ENCODE measurements at regions not wholly inside any gene's neighbourhood (a gene's known extent, or its start where the extent isn't known, plus 50 kb on each side); places are given as distances from the start of the nearest gene placed in this dataset.
"Not testable (repeated sequence)": the region's sequence is repeated elsewhere in the genome, so short reads cannot be mapped to it uniquely, and the experiment has no call there.

DNA sequence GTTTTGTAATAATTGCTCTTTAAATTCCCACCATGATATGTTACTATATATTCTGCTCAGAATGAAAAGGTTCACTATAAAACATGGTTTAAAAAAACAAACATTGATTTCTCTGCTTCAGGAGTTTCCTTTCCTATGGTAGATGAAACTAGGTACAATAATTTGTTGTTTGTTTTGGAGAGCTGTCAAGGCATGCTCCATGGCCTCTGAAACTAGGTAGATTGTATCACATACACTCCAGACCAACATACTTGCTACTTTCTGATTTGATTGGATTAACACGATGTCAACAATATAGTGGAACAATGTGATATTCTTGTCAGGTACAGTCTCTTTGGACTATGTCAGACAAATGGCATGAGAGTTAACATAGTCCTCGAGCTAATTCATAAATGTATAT lies 452.7 kb upstream of the CDH9 start:
- DNase-seq, result no peak

GRCh38 chr5:27489701-27490100 lies 451.3 kb upstream of the CDH9 start:
- DNase-seq, result no peak

DNA sequence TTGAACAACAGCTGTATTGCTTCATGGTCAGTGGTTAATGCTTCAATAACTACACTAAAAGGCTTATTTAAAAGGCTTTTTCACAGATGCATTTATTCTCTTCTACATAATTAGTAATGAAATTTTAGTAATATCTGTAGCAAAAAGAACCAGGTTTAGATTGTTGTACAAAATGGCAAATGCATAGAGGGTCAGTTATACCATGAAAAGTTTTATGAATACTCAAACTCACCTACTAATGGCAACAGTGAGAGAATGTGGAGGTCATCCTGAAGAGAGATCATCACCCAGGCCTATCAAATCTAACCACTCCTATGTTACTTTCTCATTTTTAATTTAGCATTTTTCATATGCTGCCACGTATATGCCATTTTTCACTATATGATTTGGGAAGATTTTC lies 444.3 kb upstream of the CDH9 start:
- DNase-seq, result no peak

DNA sequence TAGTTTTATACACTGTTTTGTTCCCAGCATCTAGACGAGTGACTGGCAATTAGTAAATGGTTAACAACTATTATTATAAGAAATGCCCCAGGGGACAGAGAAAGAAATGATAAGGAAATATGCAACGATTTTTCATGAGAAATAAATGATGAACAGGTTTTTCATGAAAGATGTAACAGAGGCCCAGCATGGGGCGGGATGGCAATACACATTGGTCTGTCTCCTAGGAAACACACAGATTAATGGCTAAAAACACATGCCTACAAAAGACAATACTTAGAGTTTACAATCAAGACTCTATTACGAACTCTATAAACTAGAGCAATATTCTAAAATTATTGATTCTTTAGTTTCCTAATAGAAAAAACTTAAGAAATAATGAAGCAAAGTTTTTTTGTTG lies 441.5 kb upstream of the CDH9 start:
- DNase-seq, result no peak

GRCh38 chr5:27477550-27477949 lies 439.2 kb upstream of the CDH9 start:
- no peak for DNase-seq

GRCh38 chr5:27476356-27476988 lies 438.1 kb upstream of the CDH9 start:
- no peak for DNase-seq

DNA sequence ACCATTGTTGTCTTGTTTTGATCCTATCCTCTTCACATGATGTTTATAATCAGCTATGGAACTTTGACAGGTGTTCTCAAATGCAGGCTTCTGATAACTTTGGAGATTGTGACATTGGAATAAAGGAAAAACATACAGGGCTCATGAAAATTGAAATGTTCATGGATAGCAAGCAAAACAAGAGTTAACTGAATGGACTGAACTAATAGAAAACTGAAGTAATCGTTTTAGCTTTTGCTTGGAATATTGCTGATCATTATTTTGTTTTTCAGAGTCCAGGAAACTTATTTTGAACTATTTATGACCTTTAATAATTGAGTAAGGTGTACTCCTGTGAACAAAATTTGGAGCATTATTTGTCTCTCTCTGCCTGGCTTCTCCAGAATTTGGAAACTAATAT lies 436.7 kb upstream of the CDH9 start:
- no peak for DNase-seq

DNA sequence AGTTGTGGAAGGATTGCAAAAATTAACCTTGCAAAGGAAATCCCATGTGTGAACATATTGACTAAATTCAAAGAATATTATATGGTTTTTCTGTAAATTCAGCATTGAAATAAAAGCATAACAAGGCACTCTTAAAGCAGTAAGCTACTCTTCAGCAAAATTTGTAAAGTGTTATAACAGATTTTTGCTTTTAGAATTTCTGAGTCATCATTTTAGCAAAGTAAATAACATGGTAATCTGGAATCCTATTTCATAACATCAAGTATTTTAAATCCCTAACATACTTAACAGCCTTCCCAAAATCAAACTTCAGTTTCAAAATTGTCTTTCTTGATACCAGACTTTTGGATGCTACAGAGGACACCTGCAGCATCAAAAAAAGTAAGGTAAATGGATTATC lies 436.0 kb upstream of the CDH9 start:
- no peak for DNase-seq

DNA sequence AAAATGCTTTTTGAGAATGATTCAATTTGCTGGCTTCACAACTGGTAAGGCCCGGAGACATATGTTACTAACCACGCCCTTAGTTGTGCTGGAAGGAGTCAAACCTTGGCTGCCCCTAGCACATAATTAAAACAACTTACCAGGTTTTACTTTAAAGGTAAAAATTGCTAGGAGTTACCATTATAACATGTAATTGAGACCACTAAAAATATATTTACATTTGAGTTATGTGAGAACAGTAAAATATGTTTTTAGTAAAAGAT lies 435.6 kb upstream of the CDH9 start:
- no peak for DNase-seq

- DNase-seq, result no peak
Measured at GRCh38 chr5:27473307-27474046, 435.1 kb upstream of the CDH9 start.

GRCh38 chr5:27472871-27473270 lies 434.5 kb upstream of the CDH9 start:
- no peak for DNase-seq

DNA sequence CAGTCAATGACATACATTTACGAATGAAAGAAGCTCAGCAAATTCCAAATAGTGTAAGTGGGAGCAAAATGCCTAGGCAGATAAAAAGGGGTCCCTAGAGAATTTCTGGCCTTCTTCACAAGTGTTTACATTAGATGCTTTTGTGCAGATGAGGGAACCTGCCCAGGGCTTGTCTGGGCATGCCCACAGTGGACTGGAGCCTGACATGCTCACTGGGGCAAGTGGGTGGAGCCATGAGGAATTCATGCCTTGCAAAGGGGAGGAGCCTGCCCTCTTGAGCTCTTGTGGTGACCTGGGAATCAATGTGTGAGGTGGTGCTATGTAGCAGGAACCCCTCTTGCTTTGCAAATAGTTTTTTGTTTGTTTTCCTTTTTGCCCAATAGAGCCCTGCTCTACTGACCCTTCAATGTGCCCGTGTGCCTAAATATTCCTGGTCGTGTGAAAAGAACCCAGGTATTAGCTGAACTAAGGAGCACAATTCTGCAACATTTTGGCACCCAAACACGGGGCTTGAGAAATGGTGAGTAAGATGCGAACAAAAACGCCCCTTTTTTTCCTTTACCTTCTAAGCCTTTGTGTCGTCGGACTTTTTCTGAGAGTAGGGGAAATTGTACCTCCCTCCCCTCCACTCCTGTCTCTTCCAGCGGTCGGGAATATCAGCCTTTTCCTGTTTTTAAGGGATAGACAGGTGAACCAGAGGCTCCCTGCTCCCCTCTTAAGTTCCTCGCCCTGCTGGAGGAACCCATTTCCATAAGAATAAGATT lies 433.8 kb upstream of the CDH9 start:
- DNase-seq, result peak; percentile 58

DNA sequence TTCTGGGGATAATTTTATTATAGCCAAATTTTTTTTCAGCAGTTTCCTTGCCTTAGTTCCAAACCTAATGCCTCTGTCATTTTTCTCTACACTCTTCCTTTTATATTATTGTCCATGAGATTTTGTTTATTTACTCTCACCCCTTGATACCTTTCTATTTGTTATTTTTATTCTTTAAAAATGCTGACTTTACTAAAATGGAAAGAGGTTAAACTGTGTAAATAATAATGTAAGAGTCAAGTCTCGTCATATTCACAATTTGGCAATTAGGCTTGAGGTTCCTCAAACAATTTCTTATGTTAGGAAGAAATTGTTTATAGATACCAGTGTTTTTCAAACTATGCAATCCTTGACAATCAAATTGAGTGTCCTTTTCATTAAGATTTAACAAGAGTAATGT lies 428.6 kb upstream of the CDH9 start:
- DNase-seq, result no peak

DNA sequence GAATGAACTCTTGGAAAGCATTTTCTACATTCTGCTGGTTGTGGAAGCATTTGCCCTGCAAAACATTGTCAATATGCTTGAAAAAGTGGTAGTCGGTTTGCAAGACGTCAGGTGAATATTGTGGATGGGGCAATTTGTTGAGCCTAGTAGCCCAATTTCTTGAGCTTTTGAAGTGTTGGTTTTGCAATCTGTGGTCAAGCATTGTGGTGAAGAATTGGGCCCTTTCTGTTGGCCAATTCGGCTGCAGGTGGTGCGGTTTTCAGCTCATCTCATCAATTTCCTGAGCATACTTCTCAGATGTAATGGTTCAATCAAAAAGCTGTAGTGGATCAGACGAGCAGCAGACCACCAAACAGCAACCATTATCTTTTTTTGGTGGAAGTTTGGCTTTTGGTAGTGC lies 426.8 kb upstream of the CDH9 start:
- DNase-seq, result peak; percentile 24

- no peak for DNase-seq
Measured at GRCh38 chr5:27463446-27464149, 425.2 kb upstream of the CDH9 start.

GRCh38 chr5:27462936-27463335 lies 424.6 kb upstream of the CDH9 start:
- DNase-seq, result no peak

DNA sequence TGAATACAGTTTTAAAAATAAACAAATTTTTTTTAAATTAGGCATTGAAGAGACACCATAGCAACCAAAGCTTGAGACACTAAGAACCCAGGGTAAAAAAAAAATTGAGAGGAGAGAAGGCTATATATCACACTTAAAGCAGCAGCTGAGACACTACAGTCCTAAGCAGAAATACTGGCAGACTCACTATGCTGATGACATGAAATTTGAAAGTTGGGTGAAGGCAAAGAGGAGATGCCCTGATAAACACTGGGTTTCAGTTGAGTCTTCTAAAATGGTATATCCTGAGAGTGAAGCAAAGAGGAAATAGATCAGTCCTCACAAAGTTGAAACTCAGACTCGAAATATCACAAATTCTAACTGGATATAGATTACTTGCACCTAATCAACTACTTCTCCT lies 419.9 kb upstream of the CDH9 start:
- DNase-seq, result no peak

DNA sequence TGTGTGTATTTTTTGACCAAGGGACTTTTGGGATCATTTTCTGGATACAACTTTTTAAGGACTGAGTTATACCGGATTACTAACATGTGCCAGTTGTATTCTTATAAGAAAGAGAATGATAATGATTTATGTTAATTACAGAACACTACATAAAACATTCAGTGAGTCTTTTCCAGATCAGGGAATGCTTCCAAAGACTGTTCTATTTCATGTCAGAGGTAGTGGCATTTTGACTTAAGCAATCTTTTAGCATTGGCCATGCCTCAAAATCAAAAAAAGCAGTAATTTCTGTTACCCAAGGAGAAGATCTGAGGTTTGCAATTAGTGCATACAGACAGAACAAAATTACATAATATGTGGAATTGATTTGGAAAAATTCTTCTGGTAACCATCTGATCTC lies 413.0 kb upstream of the CDH9 start:
- DNase-seq, result no peak

DNA sequence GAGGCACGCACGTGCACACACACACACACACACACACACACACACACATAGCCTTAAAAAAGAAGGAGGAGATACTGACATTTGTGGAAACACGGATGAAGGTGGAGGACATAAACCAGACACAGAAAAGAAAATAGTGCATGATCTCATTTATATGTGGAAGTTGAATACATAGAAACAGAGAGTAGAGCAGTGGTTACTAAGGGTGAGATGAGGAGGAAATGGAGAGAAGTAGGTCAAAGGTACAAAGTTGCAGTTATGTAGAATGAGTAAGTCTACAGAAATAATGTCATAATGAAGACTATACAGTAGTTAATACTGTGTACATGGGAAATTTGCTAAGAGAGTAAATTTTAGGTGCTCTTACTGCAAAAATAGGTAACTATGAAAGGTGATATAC lies 412.2 kb upstream of the CDH9 start:
- no peak for DNase-seq

- DNase-seq, result not testable (repeated sequence)
Measured at GRCh38 chr5:27439383-27439782, 401.0 kb upstream of the CDH9 start.

GRCh38 chr5:27437594-27438200 lies 399.3 kb upstream of the CDH9 start:
- DNase-seq, result no peak

DNA sequence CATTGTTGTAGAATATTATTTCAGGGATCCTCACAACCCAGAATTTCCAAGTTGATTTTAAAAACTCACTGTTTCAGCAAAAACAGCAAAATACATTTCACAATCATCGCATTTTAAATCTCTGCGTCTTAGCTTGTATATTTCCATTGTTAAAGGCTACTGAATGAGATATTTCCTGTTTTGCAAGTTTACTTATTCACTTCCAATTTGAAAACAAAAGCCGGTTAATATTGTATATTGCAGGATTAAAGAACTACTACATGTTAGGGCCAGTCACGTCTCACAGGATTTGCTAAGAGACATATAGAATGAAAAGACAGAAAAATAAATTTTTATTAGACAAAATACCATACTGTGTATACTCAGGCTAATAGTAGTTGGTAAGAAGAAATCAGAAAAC lies 395.9 kb upstream of the CDH9 start:
- DNase-seq, result no peak

- DNase-seq, result no peak
Measured at GRCh38 chr5:27414099-27414498, 375.7 kb upstream of the CDH9 start.

Measured in NK-92 treated with Interleukin-12 subunit alpha and Interleukin-12 subunit beta, amount 100 ng/mL, for 24 hours (cell line).